Psoas muscle (tissue), 7 donors: ENCODE measurements at regions not wholly inside any gene's neighbourhood (a gene's known extent, or its start where the extent isn't known, plus 50 kb on each side); places are given as distances from the start of the nearest gene placed in this dataset.

Experiments used
- ATAC-seq, 4 donors: fragments of 200-7000 bp; cut with Tn5 transposase; one replicate each; pipeline ENCODE4 v1.9.1; 2020; ENCODE audit warnings: moderate library complexity in 3 of 4, mild to moderate bottlenecking in 2 of 4
- DNase-seq, 2 donors: peaks; one replicate each; pipeline ENCODE4 v3.0.0-alpha.2; 2020
- H3K27ac ChIP-seq: fragments of 200-600 bp; one replicate; pipeline ENCODE4 v1.8.0; 2022
- H3K27me3 ChIP-seq, 3 donors: fragments of 200-600 bp in 1 of 3; one replicate each; pipeline versions ENCODE4 v1.6.1 to v1.8.0; 2013 to 2022; ENCODE audit warnings: low read length in 2 of 3, mild to moderate bottlenecking in 2 of 3, moderate library complexity in 1 of 3; ENCODE audit not compliant: insufficient read depth in 3 of 3
- H3K36me3 ChIP-seq, 2 donors: fragments of 200-600 bp in 1 of 2; one replicate each; pipeline versions ENCODE4 v1.6.1 to v1.8.0; 2013 to 2022; ENCODE audit warnings: low read depth in 1 of 2, mild to moderate bottlenecking in 1 of 2, moderate library complexity in 1 of 2; ENCODE audit not compliant: insufficient read depth in 1 of 2
- H3K4me1 ChIP-seq: fragments of 200-600 bp; one replicate; pipeline ENCODE4 v1.8.0; 2022
- H3K4me3 ChIP-seq: fragments of 200-600 bp; one replicate; pipeline ENCODE4 v1.8.0; 2022; ENCODE audit warnings: mild to moderate bottlenecking
- H3K9me3 ChIP-seq: fragments of 200-600 bp; one replicate; pipeline ENCODE4 v1.8.0; 2022
- WGBS, 3 donors: extraction: QIAGEN DNeasy Blood & Tissue Kit; methylation state at CpG; one replicate each; pipeline versions ENCODE4 v1.1.6 to v1.1.7; 2013; 5-methylcytosine and 5-hydroxymethylcytosine counted together
- intact Hi-C, 2 donors: fragments of 100-400 bp; cut with DNase I; formaldehyde crosslinking; loops; one replicate each; pipeline versions ENCODE4 v1.11.0 to v1.14.2; 2022
- TF ChIP-seq, protein P1 (sequence below): fragments of 200-600 bp; IDR thresholded peaks from one replicate; pipeline ENCODE4 v1.8.0; 2022; ENCODE audit warnings: antibody characterized with exemption
- donor health status: healthy with polysubstance abuse.
- donor health status: DM: no; HTN: no; CAD: no; lungs with moderate emphysema.
- donor health status: Bipolar disorder and iron deficiency.
- donor health status: healthy.
- donor health status: DM: yes; HTN: yes; CAD: no.
- donor health status: DM: no; HTN: no; CAD: no.
- donor health status: DM: yes; HTN: yes; CAD: no.

DNA sequence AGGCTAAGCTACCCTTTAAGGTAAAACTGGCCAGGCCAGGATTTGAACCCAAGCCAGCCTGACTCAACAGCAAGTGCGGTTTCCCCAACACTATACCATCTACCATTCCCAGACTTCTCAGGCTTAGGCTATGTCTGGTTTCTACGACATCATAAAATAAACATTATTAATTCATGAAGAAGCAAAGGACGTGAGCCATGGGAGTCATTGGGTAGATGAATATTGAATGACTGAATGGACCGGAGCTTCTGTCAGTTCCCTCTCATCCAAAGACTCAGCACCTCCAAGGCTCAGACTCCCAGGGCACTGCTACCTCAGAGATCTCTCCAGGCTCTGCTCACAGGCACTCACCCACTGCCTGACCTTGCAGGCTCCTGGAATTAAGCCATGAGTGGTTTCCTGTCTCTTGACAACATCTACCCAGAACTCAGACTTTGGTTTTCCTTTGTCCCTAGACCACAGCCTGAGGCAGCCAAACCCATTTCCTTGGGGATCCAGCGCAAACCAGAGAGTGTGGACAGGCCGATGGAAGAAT lies 64.6 kb upstream of the STEAP1B start:
- no peaks in the 10 kb centered on the region for H3K27me3 ChIP-seq
- DNase-seq (peak; percentile 31 to 52), ATAC-seq (no peak)
- H3K36me3 ChIP-seq: no peaks in the 10 kb centered on the region
- TF ChIP-seq, protein P1, sequence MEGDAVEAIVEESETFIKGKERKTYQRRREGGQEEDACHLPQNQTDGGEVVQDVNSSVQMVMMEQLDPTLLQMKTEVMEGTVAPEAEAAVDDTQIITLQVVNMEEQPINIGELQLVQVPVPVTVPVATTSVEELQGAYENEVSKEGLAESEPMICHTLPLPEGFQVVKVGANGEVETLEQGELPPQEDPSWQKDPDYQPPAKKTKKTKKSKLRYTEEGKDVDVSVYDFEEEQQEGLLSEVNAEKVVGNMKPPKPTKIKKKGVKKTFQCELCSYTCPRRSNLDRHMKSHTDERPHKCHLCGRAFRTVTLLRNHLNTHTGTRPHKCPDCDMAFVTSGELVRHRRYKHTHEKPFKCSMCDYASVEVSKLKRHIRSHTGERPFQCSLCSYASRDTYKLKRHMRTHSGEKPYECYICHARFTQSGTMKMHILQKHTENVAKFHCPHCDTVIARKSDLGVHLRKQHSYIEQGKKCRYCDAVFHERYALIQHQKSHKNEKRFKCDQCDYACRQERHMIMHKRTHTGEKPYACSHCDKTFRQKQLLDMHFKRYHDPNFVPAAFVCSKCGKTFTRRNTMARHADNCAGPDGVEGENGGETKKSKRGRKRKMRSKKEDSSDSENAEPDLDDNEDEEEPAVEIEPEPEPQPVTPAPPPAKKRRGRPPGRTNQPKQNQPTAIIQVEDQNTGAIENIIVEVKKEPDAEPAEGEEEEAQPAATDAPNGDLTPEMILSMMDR: no peak
- intact Hi-C loops: loop anchor here (5.0 kb wide), 4 partner anchors 248 to 493 kb away; no protein-coding TSS in a partner anchor
- H3K4me1 ChIP-seq: peaks cover 41% of the 10 kb centered on the region
- WGBS, 3 donors: 73 to 75% (median 74%) methylated on average over 6 of the region's 6 CpGs
- peak overlapping the region; percentile 34 for H3K27ac ChIP-seq
- H3K9me3 ChIP-seq: no peaks in the 10 kb centered on the region
- H3K4me3 ChIP-seq: peak overlapping the region; percentile 43

DNA sequence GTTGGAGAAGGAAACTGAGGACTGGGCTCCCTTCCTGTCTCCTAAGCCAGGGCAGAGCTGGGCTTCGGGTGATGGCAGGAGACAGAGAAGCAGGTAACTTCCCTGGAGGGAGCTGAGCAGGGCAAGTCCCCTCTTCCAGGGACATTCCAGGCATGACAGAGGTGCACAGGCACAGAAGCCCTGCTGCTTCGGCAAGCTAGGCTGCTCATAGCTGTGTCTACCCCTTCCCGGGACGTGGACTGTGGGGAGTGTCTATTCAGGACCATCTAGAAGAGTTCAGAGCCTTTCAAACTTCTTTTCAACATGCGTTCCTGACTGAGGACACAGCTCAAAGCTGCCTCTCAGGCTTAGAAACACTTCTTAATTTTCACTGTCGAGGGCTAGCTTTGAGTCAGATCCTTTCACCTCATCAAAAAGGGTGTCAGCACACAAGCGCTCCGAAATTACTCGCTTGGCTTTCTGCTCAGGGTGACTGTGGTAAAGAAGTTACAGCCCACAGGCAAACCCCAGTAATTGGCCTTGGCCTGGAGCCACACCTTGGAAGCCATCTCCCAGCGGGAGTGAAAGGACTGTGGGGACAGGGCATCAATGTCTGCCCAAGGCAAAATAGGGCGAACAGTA lies 63.7 kb upstream of the STEAP1B start:
- Histone ChIP-seq H3K4me1 (peaks cover 41% of the 10 kb centered on the region), H3K4me3 (peak overlapping the region; percentile 43), H3K27ac (peak overlapping the region; percentile 47), H3K9me3 (no peaks in the 10 kb centered on the region), H3K27me3 (no peaks in the 10 kb centered on the region), H3K36me3 (no peaks in the 10 kb centered on the region)
- TF ChIP-seq, protein P1: no peak
- intact Hi-C loops: loop anchor here (5.0 kb wide), 4 partner anchors 249 to 494 kb away; no protein-coding TSS in a partner anchor
- DNase-seq: no peak
- no peak for ATAC-seq
- 61 to 66% (median 64%) methylated on average over 11 of the region's 11 CpGs for WGBS, 3 donors

DNA sequence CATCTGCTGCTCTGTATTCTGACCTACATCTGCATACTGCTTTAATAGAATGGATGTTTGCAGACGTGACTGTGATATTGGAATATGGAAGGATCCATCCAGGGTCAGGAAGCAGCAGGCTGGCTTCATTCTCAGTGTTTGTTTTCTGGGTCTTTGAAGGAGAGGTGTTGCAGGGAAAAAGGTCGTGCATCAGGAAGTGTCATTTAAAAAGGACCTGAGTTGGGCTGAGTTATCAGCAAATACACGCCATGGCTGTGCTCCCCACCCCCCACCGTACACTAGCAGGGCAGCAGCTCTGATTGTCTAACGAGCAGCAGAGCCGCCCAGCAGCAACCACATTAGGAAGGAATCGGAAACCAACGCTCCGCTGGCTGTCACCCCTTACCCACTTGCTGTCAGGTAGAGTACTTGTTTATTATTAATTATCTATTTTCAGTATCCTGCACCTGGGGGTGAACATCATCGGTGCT lies 63.1 kb upstream of the STEAP1B start:
- 66 to 81% (median 74%) methylated on average over 10 of the region's 10 CpGs for WGBS, 3 donors
- Histone ChIP-seq H3K27me3 (no peaks in the 10 kb centered on the region), H3K4me1 (peaks cover 41% of the 10 kb centered on the region), H3K9me3 (no peaks in the 10 kb centered on the region), H3K36me3 (no peaks in the 10 kb centered on the region), H3K27ac (peak overlapping the region; percentile 47), H3K4me3 (peak overlapping the region; percentile 43)
- intact Hi-C loops: loop anchor here (5.0 kb wide), 4 partner anchors 249 to 494 kb away; no protein-coding TSS in a partner anchor
- TF ChIP-seq, protein P1: no peak
- no peak for DNase-seq
- no peak for ATAC-seq

DNA sequence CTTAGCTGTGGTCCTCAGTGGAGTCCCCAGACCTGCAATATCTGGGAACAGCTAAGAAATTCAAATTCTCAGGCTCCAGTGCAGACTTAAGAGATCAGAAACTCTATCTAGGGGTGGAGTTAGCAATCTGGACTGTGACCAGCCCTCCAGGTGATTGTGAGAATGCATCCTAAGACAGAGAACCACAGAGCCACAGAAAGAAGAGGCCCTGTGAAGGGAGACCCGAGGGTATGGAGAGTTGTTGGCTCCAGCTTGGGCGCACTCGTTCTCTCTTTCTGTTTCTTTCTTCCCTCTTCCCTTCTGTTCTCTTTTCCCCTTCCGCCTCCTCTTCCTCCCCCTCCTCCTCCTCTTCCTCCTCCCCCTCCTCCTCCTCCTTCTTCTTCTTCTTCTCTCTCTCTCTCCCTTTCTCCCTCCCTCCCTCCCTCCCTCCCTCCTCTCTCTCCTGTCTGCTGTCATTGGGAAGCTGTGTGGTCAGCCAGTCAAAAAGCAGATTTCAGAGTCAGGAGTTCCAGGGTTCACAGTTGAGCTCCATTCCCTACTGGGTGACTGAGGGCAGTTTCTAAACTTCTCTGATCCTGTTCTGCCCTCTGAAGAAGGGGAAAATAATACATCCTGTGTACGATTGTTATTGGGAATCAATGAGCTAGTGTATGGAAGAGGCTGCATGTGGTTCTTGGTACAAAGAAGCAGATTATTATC lies 62.1 kb upstream of the STEAP1B start:
- peaks cover 41% of the 10 kb centered on the region for H3K4me1 ChIP-seq
- no peak overlapping the region for H3K4me3 ChIP-seq
- intact Hi-C loops: loop anchor here (2.0 to 5.0 kb wide), 5 partner anchors 165 to 495 kb away; partner anchors contain the start of gene IL6 (in 1 of the 2)
- H3K36me3 ChIP-seq: no peaks in the 10 kb centered on the region
- DNase-seq (no peak), ATAC-seq (peak in 3 of 4 donors; percentile 13 to 23 (median 14))
- H3K27me3 ChIP-seq: no peaks in the 10 kb centered on the region
- no peaks in the 10 kb centered on the region for H3K9me3 ChIP-seq
- WGBS, 3 donors: 63 to 75% (median 69%) methylated on average over 5 of the region's 5 CpGs
- peak overlapping the region; percentile 74 for H3K27ac ChIP-seq
- TF ChIP-seq, protein P1: no peak
